OCI-LY3 (cell line): ENCODE measurements at regions not wholly inside any gene's neighbourhood (a gene's known extent, or its start where the extent isn't known, plus 50 kb on each side); places are given as distances from the start of the nearest gene placed in this dataset.

ENCODE experiments used
- EZH2phosphoT487 ChIP-seq: fragments of 200-600 bp; shearing (Covaris generic); IDR thresholded peaks from 2 replicates; pipeline ENCODE4 v1.6.1; 2018; ENCODE audit warnings: antibody characterized with exemption, mixed run types, low read depth
- TF ChIP-seq, protein P1 (sequence below): fragments of 200-600, 300-600 bp; sonication (generic); IDR thresholded peaks from 2 replicates; pipeline ENCODE4 v1.5.1; 2014; ENCODE audit warnings: antibody characterized with exemption, low read length, low read depth

DNA sequence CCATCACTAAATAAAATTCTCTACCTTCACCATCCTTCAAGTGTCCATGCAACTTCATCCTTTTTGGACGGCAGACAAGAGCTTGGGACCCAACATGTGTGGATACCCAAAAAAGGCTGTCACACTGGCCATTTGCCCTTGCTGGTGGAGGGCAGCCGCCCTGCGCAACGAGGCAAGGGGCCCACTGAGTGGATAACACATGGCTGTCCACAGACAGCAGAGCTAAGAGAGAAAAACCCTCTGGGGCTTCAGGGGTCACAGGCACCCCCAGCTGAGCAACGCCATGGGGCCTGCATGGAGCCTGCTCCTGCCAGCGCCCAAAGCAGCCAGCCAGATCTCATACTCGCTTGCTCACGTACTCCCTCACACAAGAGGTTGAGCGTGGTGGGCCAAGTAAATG is 205.9 kb upstream of the NREP start:
- TF ChIP-seq, protein P1, sequence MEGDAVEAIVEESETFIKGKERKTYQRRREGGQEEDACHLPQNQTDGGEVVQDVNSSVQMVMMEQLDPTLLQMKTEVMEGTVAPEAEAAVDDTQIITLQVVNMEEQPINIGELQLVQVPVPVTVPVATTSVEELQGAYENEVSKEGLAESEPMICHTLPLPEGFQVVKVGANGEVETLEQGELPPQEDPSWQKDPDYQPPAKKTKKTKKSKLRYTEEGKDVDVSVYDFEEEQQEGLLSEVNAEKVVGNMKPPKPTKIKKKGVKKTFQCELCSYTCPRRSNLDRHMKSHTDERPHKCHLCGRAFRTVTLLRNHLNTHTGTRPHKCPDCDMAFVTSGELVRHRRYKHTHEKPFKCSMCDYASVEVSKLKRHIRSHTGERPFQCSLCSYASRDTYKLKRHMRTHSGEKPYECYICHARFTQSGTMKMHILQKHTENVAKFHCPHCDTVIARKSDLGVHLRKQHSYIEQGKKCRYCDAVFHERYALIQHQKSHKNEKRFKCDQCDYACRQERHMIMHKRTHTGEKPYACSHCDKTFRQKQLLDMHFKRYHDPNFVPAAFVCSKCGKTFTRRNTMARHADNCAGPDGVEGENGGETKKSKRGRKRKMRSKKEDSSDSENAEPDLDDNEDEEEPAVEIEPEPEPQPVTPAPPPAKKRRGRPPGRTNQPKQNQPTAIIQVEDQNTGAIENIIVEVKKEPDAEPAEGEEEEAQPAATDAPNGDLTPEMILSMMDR, result no peak
- TF ChIP-seq EZH2phosphoT487, result no peak
